ENCODE measurements at regions not wholly inside any gene's neighbourhood (a gene's known extent, or its start where the extent isn't known, plus 50 kb on each side); places are given as distances from the start of the nearest gene placed in this dataset.

GRCh38 chr9:126162611-126163381 is 163.8 kb upstream of the MVB12B start:
- TF ChIP-seq CSDC2 (CRISPR knock-in tag; IDR thresholded peaks at IDR 0.05), result no peak
- no peak for TF ChIP-seq CREB5 (CRISPR knock-in tag; IDR thresholded peaks at IDR 0.05; ENCODE audit: low read depth)
- no peak for TF ChIP-seq ISL1 (CRISPR knock-in tag; IDR thresholded peaks at IDR 0.05)
- TF ChIP-seq, protein P1, sequence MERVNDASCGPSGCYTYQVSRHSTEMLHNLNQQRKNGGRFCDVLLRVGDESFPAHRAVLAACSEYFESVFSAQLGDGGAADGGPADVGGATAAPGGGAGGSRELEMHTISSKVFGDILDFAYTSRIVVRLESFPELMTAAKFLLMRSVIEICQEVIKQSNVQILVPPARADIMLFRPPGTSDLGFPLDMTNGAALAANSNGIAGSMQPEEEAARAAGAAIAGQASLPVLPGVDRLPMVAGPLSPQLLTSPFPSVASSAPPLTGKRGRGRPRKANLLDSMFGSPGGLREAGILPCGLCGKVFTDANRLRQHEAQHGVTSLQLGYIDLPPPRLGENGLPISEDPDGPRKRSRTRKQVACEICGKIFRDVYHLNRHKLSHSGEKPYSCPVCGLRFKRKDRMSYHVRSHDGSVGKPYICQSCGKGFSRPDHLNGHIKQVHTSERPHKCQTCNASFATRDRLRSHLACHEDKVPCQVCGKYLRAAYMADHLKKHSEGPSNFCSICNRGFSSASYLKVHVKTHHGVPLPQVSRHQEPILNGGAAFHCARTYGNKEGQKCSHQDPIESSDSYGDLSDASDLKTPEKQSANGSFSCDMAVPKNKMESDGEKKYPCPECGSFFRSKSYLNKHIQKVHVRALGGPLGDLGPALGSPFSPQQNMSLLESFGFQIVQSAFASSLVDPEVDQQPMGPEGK (CRISPR knock-in tag; IDR thresholded peaks at IDR 0.05; ENCODE audit: borderline replicate concordance), result no peak
- no peak for TF ChIP-seq ARNTL (CRISPR knock-in tag; IDR thresholded peaks at IDR 0.05; ENCODE audit: borderline replicate concordance, low read depth)
- no peak for TF ChIP-seq OSR1 (CRISPR knock-in tag; IDR thresholded peaks at IDR 0.05)
- TF ChIP-seq RARB (CRISPR knock-in tag; IDR thresholded peaks at IDR 0.05), result no peak
- TF ChIP-seq ZC3H10 (CRISPR knock-in tag; IDR thresholded peaks at IDR 0.05), result no peak
- TF ChIP-seq ESRRG (CRISPR knock-in tag; IDR thresholded peaks at IDR 0.05), result no peak
- no peak for TF ChIP-seq ZFP30 (CRISPR knock-in tag; IDR thresholded peaks at IDR 0.05)
- no peak for TF ChIP-seq ZNF70 (CRISPR knock-in tag; IDR thresholded peaks at IDR 0.05)
